ENCODE measurements at regions not wholly inside any gene's neighbourhood (a gene's known extent, or its start where the extent isn't known, plus 50 kb on each side); places are given as distances from the start of the nearest gene placed in this dataset.
"Not testable (repeated sequence)": the region's sequence is repeated elsewhere in the genome, so short reads cannot be mapped to it uniquely, and the experiment has no call there.

GRCh38 chr22:15849772-15850171, 159.9 kb downstream of the POTEH start:
- H3K4me1 ChIP-seq (ENCODE audit: insufficient read depth); H3K27me3 ChIP-seq; DNase-seq; H3K9me3 ChIP-seq; H3K4me3 ChIP-seq; H3K36me3 ChIP-seq; intact Hi-C loops (cut with DNase I); H3K27ac ChIP-seq: not testable (repeated sequence)
- WGBS, 3 donors: 92 to 100% methylated on average over 1 of the region's 1 CpG; no CpG with 5 or more reads in 1 of the 3 donors

DNA sequence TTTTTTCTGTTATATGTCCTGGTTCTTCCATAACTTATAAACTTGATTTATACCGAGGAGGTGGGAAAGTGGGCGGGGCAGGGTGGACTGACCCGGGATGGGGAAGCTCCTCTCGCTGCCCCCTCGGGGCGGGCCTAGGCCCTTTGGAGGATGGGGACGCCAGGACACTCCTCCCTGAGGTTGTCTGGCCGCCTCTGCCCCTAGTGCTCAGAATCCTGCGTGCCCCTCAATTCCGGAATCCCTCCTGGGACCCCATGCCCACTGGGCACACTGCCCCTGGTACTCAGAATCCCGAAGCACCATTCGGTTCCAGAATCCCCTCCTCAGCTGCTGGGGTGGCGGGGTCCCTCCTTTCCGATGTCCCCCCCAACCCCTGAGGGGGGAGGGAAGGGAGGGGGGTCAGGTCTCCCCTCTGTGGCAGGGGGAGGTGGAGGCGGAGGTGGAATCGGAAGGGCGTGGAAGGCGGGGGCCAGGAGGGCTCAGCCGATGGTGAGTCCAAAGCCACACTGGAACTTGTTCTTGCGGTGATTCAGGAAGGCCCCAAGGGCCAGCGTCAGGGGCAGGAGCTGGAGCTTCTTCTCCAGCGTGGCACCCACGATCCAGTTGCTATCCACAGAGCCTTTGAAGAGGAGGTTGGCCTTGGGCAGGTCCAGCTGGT, 164.0 kb downstream of the POTEH start:
- H3K36me3 ChIP-seq; H3K4me3 ChIP-seq; intact Hi-C loops (cut with DNase I); H3K9me3 ChIP-seq; H3K4me1 ChIP-seq (ENCODE audit: insufficient read depth); H3K27ac ChIP-seq; H3K27me3 ChIP-seq: not testable (repeated sequence)
- peak in 1 of 5 donors; percentile 4 for DNase-seq
- WGBS, 3 donors: 81 to 84% (median 83%) methylated on average over 9 to 12 of the region's 23 CpGs

DNA sequence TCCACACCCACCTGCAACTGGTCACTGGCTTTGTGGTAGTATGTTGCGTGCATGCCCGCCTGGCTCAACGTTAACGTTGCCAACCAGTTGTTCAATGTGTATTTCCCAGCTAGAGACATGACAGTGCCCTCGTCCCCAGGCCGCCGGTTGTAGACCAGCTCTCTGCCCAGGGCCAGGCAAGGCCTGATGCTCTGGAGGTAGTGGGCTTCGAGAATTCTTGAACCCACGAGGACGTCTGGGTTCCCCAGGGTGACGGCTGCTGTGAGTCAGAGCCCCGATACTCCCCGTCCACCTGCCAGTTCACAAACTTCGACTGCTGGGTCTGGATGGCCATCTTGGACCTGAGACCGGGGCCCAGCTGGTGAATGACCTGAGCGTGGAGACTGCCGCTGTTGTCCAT, 164.6 kb downstream of the POTEH start:
- H3K4me3 ChIP-seq; intact Hi-C loops (cut with DNase I); H3K4me1 ChIP-seq (ENCODE audit: insufficient read depth); H3K36me3 ChIP-seq; H3K27ac ChIP-seq; H3K9me3 ChIP-seq; H3K27me3 ChIP-seq: not testable (repeated sequence)
- DNase-seq: peak; percentile 7 to 41 (median 11)
- 85 to 89% methylated on average over 11 to 13 of the region's 17 CpGs; no CpG with 5 or more reads in 1 of the 3 donors for WGBS, 3 donors

DNA sequence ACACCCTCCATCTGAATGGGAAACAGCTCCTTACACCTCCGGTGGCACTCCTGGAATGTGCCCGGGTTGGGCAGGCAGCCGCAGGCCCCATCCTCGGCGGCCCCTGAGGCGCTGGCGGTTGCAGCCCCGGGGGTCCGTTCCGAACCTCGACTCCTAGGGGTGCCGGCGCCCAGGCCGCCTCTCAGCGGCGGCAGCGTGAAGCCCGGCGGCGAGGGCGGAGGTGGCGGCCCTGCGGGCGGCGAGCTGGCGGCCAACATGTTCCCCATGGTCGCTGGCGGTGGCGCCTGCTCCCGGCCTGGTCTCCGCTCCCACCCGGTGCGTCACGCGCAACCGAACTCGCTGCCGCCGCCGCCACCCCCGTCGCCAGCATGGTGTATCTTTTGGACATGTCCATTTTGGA, 165.2 kb downstream of the POTEH start:
- H3K4me3 ChIP-seq; H3K4me1 ChIP-seq (ENCODE audit: insufficient read depth); H3K36me3 ChIP-seq; H3K9me3 ChIP-seq; intact Hi-C loops (cut with DNase I); H3K27ac ChIP-seq; H3K27me3 ChIP-seq: not testable (repeated sequence)
- peak in 1 of 5 donors; percentile 3 for DNase-seq
- 73 to 76% methylated on average over 18 to 23 of the region's 42 CpGs; no CpG with 5 or more reads in 1 of the 3 donors for WGBS, 3 donors

DNA sequence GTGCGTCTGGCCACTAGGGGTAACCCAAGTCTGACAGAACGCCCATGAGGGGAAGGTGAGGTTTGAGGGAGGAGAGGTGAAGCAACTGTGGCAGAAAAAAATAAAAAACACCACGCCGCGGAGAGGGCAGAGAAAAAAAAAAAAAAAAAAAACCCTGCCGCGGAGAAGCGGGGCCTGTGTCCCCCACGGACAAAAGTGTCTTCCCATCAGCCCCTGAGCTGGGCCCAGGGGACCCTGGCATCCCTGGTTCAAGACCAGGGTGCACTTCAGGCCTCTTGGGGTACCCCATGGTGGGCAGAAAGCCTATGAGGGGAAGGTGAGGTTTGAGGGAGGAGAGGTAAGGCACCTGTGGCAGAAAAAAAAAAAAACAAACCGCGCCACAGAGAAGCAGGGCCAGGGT, 191.1 kb downstream of the POTEH start:
- peak in 1 of 5 donors; percentile 3 for DNase-seq
- WGBS, 3 donors: 77 to 82% (median 79%) methylated on average over 4 to 9 of the region's 11 CpGs
- H3K36me3 ChIP-seq; H3K4me3 ChIP-seq; H3K9me3 ChIP-seq; intact Hi-C loops (cut with DNase I); H3K4me1 ChIP-seq (ENCODE audit: insufficient read depth); H3K27ac ChIP-seq; H3K27me3 ChIP-seq: not testable (repeated sequence)

DNA sequence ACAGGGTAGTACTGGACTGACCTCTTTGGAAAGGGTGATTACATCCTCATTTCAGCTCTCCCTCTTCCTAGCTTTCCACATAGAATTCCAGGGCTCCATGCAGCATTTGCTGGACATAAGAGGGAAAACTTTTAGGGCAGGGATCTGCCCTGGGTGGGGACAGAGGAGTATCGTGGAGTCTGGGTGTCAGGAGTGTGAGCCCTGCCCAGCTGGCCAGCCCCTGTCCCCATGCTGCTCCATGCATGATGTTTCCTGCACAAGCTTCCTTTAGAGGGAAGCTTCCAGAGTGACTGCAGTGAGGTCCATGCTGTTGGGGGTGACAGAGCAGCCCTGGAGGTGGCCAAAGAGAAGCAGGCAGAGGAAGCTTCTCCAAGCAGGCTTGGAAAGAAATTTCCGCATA, 214.5 kb downstream of the POTEH start:
- WGBS, 3 donors: 75 to 86% (median 86%) methylated on average over 1 of the region's 2 CpGs
- H3K36me3 ChIP-seq; intact Hi-C loops (cut with DNase I): not testable (repeated sequence)

GRCh38 chr22:15911704-15912103, 221.9 kb downstream of the POTEH start:
- H3K36me3 ChIP-seq; H3K27me3 ChIP-seq; H3K9me3 ChIP-seq; DNase-seq; H3K4me1 ChIP-seq (ENCODE audit: insufficient read depth); H3K27ac ChIP-seq; H3K4me3 ChIP-seq; intact Hi-C loops (cut with DNase I): not testable (repeated sequence)
- 89 to 90% (median 89%) methylated on average over 1 of the region's 1 CpG for WGBS, 3 donors

More for the DNA sequence above, 214.5 kb downstream of the POTEH start:
- H3K4me3 ChIP-seq; H3K9me3 ChIP-seq; DNase-seq; H3K4me1 ChIP-seq (ENCODE audit: insufficient read depth); H3K27ac ChIP-seq; H3K27me3 ChIP-seq: not testable (repeated sequence)

DNA sequence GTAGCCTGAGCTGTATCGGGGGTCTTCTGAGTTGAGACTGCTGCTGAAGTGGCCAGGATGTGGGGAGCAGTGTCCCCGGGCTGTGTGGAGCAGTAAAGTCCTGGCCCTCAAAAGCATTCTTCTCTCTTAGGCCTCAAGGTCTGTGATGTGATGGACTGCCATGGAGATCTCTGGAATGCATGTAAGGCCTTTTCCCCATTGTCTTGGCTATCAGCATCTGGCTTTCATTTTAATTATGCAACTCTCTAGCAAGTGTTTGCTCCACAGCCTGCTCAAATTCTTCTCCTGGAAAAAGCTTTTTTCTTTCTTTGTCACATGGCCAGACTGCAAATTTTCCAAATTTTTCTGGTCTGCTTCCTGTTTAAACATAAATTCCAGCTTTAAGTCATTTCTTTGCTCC, 229.3 kb downstream of the POTEH start:
- H3K27me3 ChIP-seq; H3K36me3 ChIP-seq; H3K4me1 ChIP-seq (ENCODE audit: insufficient read depth); DNase-seq; H3K4me3 ChIP-seq; H3K27ac ChIP-seq; H3K9me3 ChIP-seq; intact Hi-C loops (cut with DNase I): not testable (repeated sequence)
- WGBS, 3 donors: 42% methylated on average over 2 of the region's 2 CpGs; no CpG with 5 or more reads in 2 of the 3 donors

DNA sequence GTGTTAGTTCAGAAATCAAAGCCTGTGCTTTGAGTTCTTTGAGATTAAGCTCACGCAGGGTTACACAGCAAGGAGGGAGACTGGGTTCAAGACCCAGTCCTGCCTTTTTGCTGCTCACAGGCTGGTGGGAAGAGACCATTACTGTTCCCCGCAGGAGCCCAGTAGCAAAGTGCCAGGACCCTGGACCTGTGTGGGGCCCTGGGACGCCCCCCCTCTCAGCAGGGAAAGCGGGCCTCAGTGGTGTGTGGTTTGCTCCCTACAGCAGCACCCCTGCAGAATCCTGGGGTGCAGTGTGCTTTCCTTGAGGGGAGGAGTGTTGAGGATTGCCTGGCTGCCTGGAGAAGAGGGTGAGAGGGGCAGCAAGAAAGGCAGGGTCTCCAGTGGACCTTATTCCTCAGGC, 231.1 kb downstream of the POTEH start:
- H3K27ac ChIP-seq; intact Hi-C loops (cut with DNase I); DNase-seq; H3K27me3 ChIP-seq; H3K4me1 ChIP-seq (ENCODE audit: insufficient read depth); H3K4me3 ChIP-seq; H3K9me3 ChIP-seq; H3K36me3 ChIP-seq: not testable (repeated sequence)
- 59 to 85% (median 73%) methylated on average over 4 of the region's 4 CpGs for WGBS, 3 donors

DNA sequence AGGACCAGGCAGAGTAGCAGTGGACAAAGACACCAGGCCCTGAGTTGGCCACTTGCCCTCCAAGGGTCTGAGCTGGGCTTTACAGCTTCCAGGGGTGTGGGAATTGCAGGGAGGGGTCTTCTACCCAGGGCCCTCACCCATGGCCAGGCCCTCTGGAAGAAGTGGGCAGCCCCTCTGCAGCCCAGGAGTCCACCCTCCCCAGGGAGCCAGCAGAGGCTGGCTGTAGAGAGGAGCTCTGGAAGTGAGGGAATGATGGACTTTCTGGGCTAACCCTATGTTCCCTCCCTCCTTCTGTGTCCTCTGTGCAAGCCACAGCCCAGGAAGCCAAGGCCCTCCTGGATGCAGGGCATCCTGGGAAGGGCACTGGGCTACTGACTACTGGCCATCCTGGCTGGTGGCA, 232.3 kb downstream of the POTEH start:
- H3K9me3 ChIP-seq; intact Hi-C loops (cut with DNase I); H3K27ac ChIP-seq; DNase-seq; H3K36me3 ChIP-seq; H3K4me3 ChIP-seq; H3K4me1 ChIP-seq (ENCODE audit: insufficient read depth); H3K27me3 ChIP-seq: not testable (repeated sequence)

GRCh38 chr22:15922666-15923065, 232.8 kb downstream of the POTEH start:
- H3K27ac ChIP-seq; H3K27me3 ChIP-seq; DNase-seq; H3K4me3 ChIP-seq; H3K4me1 ChIP-seq (ENCODE audit: insufficient read depth); H3K9me3 ChIP-seq; H3K36me3 ChIP-seq; intact Hi-C loops (cut with DNase I): not testable (repeated sequence)
- 79 to 95% methylated on average over 3 to 5 of the region's 5 CpGs; no CpG with 5 or more reads in 1 of the 3 donors for WGBS, 3 donors

DNA sequence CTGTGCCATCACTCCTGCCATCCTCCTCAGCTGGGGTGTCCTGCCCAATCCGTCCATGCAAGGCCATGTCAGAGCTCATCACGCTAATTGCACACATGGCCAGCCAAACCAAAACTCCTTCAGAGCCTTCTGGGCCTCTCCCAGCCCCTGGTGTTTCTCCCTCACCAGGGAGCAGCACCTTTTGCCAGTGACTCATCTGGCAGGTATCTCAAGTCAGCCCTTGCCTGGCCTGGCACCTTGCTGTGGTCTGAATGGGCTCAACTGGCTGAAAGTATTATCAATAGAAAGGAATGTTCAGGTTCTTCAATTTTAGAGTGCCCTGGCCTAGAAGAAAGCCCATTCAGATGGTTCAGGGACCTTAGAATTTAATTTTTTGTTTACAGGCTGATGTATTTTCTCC, 235.0 kb downstream of the POTEH start:
- H3K36me3 ChIP-seq; DNase-seq; intact Hi-C loops (cut with DNase I); H3K9me3 ChIP-seq; H3K27ac ChIP-seq; H3K4me1 ChIP-seq (ENCODE audit: insufficient read depth); H3K27me3 ChIP-seq; H3K4me3 ChIP-seq: not testable (repeated sequence)
- 20 to 29% methylated on average over 1 of the region's 2 CpGs; no CpG with 5 or more reads in 1 of the 3 donors for WGBS, 3 donors
